Esophagus squamous epithelium (tissue), 4 donors: ENCODE measurements at regions not wholly inside any gene's neighbourhood (a gene's known extent, or its start where the extent isn't known, plus 50 kb on each side); places are given as distances from the start of the nearest gene placed in this dataset.

Experiments
- POLR2A ChIP-seq, 4 donors: fragments of 450-650 bp; IDR thresholded peaks; one replicate each; pipeline ENCODE4 v1.6.1; 2017; ENCODE audit warnings: antibody characterized with exemption in 4 of 4, mild to moderate bottlenecking in 4 of 4, moderate library complexity in 3 of 4
- TF ChIP-seq, protein P1 (sequence below), 6 experiments: fragments of 450-650 bp in 4 of 6; fragments of 200-600 bp in 2 of 6; sonication (generic) in 2 of 6; IDR thresholded peaks; one replicate each; pipeline ENCODE4 v1.5.1; 2016 to 2019; ENCODE audit warnings: antibody characterized with exemption in 6 of 6, mild to moderate bottlenecking in 4 of 6, moderate library complexity in 4 of 6

DNA sequence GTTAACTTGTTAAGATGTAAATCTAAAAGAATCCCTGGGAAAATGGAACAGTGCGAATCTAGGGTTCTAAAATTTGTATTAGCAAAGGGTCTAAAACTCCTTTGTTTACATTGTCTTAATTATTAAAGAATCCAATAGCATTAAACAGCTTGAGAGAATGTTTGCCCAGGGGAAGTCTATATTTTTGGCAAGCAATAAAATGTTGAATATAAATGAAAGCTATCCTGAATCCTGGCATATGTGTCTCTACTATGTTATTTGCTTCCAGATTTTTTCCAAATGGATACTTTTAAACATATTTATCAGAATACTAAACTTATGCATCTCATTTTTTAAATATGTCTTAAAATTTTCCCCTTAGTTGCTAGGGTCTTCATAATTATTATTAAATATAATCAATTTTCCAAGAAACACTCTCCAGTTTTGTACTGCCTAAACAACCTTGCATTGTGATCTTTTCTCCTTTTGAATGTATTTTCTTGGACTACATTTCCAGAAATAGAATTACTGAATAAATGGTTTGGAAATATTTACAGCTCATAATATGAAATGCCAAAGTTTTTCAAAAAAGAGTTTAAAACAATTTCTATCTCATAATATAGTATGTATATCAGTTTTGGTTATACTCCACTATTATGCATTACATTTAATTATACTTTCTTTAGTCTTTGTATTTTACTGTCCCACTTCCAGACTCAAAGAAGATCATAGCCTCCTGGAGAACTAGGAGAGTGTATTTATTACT lies 304.8 kb downstream of the USP25 start:
- TF ChIP-seq, protein P1, sequence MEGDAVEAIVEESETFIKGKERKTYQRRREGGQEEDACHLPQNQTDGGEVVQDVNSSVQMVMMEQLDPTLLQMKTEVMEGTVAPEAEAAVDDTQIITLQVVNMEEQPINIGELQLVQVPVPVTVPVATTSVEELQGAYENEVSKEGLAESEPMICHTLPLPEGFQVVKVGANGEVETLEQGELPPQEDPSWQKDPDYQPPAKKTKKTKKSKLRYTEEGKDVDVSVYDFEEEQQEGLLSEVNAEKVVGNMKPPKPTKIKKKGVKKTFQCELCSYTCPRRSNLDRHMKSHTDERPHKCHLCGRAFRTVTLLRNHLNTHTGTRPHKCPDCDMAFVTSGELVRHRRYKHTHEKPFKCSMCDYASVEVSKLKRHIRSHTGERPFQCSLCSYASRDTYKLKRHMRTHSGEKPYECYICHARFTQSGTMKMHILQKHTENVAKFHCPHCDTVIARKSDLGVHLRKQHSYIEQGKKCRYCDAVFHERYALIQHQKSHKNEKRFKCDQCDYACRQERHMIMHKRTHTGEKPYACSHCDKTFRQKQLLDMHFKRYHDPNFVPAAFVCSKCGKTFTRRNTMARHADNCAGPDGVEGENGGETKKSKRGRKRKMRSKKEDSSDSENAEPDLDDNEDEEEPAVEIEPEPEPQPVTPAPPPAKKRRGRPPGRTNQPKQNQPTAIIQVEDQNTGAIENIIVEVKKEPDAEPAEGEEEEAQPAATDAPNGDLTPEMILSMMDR (IDR thresholded peaks at IDR 0.05) = no peak
- no peak for TF ChIP-seq POLR2A (IDR thresholded peaks at IDR 0.05)
